ENCODE measurements at regions not wholly inside any gene's neighbourhood (a gene's known extent, or its start where the extent isn't known, plus 50 kb on each side); places are given as distances from the start of the nearest gene placed in this dataset.

DNA sequence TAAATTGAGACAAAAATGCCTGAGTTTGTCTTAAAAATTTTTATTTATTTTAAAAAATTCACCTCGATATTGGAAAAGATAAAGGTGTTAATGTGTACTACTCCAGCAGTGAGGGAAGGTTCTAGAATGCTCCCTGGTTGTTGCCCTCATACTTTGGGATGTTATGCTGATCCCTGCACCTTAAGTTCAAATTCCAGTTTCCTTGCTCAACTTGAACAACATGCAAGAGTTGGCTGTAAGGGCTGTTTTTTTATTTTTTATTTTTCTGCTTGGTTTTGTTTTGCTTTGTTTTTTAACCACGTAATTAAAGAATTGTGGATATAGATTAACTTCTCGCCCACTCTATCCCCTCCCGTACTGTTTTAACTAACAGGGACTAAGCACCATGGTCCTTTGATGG is 158.7 kb upstream of the CITED2 start:
- DNase-seq, result no peak
- Histone ChIP-seq H3K27me3 (no peaks in the 10 kb centered on the region), H3K4me3 (no peak overlapping the region), H3K4me1 (peaks cover 12 to 46% (median 13%) of the 10 kb centered on the region in 3 donors), H3K36me3 (no peaks in the 10 kb centered on the region), H3K9me3 (no peaks in the 10 kb centered on the region), H3K27ac (peak overlapping the region; percentile 59 to 67 (median 60))
- intact Hi-C loops (cut with DNase I), result no loop called here
- 82 to 90% methylated on average over 4 of the region's 4 CpGs for WGBS, 2 donors
- TF ChIP-seq POLR2A (IDR thresholded peaks at IDR 0.05), result no peak
- TF ChIP-seq, protein P1, sequence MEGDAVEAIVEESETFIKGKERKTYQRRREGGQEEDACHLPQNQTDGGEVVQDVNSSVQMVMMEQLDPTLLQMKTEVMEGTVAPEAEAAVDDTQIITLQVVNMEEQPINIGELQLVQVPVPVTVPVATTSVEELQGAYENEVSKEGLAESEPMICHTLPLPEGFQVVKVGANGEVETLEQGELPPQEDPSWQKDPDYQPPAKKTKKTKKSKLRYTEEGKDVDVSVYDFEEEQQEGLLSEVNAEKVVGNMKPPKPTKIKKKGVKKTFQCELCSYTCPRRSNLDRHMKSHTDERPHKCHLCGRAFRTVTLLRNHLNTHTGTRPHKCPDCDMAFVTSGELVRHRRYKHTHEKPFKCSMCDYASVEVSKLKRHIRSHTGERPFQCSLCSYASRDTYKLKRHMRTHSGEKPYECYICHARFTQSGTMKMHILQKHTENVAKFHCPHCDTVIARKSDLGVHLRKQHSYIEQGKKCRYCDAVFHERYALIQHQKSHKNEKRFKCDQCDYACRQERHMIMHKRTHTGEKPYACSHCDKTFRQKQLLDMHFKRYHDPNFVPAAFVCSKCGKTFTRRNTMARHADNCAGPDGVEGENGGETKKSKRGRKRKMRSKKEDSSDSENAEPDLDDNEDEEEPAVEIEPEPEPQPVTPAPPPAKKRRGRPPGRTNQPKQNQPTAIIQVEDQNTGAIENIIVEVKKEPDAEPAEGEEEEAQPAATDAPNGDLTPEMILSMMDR (IDR thresholded peaks at IDR 0.05), result no peak

DNA sequence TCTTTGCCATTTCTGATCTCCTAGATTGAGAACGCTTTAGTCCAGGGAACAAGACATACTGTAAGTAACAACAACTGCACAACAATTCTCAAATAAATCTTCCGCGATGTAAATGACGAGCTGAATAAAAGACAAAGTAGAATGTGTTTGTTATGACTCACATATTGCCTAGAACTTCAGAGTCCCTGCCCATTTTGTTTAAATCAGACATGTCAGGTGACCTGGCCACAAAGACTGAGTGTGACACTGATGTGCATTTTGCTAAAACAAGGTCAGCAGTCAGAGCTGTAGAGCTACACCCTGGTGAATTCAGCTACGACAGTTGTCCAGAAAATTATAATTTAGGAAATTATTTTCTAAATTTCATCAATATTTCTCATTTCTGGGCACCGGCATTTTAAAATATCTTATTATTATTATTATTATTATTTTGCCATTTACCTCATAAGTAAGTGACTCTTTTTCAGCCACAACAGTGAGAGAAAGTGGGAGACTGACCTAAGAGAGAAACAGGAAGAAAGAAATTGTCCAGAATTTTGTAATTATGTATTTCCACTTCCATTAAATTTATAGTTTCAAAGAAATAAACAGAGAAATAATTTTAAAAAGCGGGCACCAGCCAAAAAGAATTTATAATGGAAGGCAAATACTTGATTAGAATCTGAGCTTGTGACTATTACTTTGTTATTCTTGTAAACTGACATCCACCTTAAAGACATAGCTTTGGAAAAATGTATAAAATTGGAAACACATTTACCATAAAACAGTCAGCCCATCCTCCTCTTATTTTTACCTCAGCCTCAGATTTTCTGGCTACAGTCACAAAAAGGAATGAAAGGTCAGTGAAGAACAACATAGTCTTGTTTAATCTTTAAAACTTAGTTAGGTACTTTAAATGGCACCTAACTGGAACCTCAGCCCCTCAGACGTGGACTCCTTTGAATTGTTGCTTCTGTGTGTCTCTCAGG is 157.0 kb upstream of the CITED2 start:
- peak in 1 of 4 donors; percentile 27 for TF ChIP-seq POLR2A (IDR thresholded peaks at IDR 0.05)
- TF ChIP-seq, protein P1 (IDR thresholded peaks at IDR 0.05), result no peak
- H3K4me3 ChIP-seq, result no peak overlapping the region
- H3K4me1 ChIP-seq, result peaks cover 12 to 39% (median 13%) of the 10 kb centered on the region in 3 donors
- no peaks in the 10 kb centered on the region for H3K36me3 ChIP-seq
- no peaks in the 10 kb centered on the region for H3K27me3 ChIP-seq
- H3K9me3 ChIP-seq, result no peaks in the 10 kb centered on the region
- intact Hi-C loops (cut with DNase I), result no loop called here
- WGBS, 2 donors, result 53 to 67% methylated on average over 8 of the region's 8 CpGs
- DNase-seq, result no peak
- H3K27ac ChIP-seq, result peak overlapping the region in 3 of 4 donors; percentile 3 to 58 (median 48)

DNA sequence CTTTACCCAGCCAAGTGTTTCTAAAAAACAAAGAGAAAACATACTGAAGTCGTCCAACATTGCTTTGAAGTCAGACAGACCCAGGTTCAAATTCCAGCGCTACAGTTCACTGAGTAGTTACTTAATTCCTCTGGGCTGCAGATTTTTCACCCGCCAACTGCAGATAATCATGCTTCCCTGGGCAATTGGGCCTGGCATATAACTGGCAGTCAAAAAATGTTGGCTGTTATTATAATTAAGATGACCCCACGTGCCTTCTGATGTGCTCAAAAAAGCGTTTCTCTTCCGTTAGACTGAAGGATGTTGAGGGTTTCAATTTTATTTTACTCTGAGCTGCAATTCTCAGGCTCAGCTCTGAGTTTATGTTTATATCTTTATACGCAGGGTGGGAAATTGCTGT is 156.1 kb upstream of the CITED2 start:
- intact Hi-C loops (cut with DNase I), result no loop called here
- H3K4me1 ChIP-seq, result peaks cover 10 to 44% (median 12%) of the 10 kb centered on the region in 3 donors
- H3K27me3 ChIP-seq, result no peaks in the 10 kb centered on the region
- H3K4me3 ChIP-seq, result no peak overlapping the region
- H3K9me3 ChIP-seq, result no peaks in the 10 kb centered on the region
- 62 to 73% methylated on average over 7 of the region's 7 CpGs for WGBS, 2 donors
- no peaks in the 10 kb centered on the region for H3K36me3 ChIP-seq
- peak overlapping the region in 2 of 4 donors; percentile 48 to 58 for H3K27ac ChIP-seq
- DNase-seq, result no peak
- TF ChIP-seq, protein P1 (IDR thresholded peaks at IDR 0.05), result no peak
- no peak for TF ChIP-seq POLR2A (IDR thresholded peaks at IDR 0.05)

DNA sequence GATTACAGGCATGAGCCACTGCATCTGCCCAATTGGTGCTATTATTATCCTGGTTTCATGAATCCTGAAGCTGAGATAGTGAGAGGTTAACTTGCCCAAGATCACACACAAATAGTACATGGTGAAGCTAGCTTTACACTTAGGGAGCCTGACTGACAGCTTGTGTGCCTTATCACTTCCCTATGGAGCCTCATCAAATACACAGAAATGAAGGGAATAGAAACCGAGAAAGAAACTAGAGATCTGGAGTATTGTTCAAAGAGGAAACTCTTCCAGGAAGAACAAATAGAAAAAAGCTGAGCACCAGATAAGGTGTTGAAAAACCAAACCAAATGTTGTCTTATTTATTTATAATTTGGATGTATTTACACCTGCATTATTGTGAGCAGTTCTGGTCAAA is 155.0 kb upstream of the CITED2 start:
- H3K27me3 ChIP-seq, result no peaks in the 10 kb centered on the region
- H3K27ac ChIP-seq, result no peak overlapping the region
- intact Hi-C loops (cut with DNase I), result no loop called here
- no peak for DNase-seq
- TF ChIP-seq POLR2A (IDR thresholded peaks at IDR 0.05), result no peak
- TF ChIP-seq, protein P1 (IDR thresholded peaks at IDR 0.05), result no peak
- no peaks in the 10 kb centered on the region for H3K9me3 ChIP-seq
- 62 to 88% methylated on average over 1 of the region's 1 CpG for WGBS, 2 donors
- H3K4me1 ChIP-seq, result peaks cover 10 to 39% (median 11%) of the 10 kb centered on the region in 3 donors
- no peak overlapping the region for H3K4me3 ChIP-seq
- H3K36me3 ChIP-seq, result no peaks in the 10 kb centered on the region

DNA sequence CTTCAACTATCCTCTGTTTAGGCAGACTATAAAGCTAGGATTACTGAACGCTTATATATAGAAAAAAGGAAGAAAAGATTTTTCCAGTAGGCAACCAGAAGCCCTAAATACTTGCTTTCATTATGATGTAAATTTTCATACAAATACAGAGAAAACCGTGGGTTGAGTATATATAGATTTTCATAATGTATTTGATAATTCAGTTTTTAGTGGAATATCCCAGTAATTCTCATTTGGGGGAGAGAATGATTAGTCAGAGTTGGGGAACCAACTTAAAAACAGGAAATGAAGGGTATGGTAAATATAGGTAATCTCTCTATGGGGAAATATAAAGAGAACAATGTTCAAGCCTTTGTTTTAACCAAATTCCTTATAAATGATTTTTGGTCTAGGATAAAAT is 154.0 kb upstream of the CITED2 start:
- H3K36me3 ChIP-seq, result no peaks in the 10 kb centered on the region
- H3K4me3 ChIP-seq, result no peak overlapping the region
- no peak for TF ChIP-seq POLR2A (IDR thresholded peaks at IDR 0.05)
- TF ChIP-seq, protein P1 (IDR thresholded peaks at IDR 0.05), result no peak
- 77 to 80% methylated on average over 2 of the region's 2 CpGs for WGBS, 2 donors
- intact Hi-C loops (cut with DNase I), result no loop called here
- no peaks in the 10 kb centered on the region for H3K9me3 ChIP-seq
- no peak overlapping the region for H3K27ac ChIP-seq
- peaks cover 3 to 29% (median 3%) of the 10 kb centered on the region in 3 donors for H3K4me1 ChIP-seq
- no peak for DNase-seq
- no peaks in the 10 kb centered on the region for H3K27me3 ChIP-seq
